ENCODE measurements at regions not wholly inside any gene's neighbourhood (a gene's known extent, or its start where the extent isn't known, plus 50 kb on each side); places are given as distances from the start of the nearest gene placed in this dataset.
A peak's percentile ranks its signal among the peaks of the same experiment; 100 is the strongest.

GRCh38 chr6:67629258-67629657 lies 1005.8 kb upstream of the ADGRB3 start:
- DNase-seq (ENCODE audit: low read depth), result no peak
- TF ChIP-seq CTCF (IDR thresholded peaks at IDR 0.05; ENCODE audit: insufficient read depth, low read depth, low read length, missing control alignments), result no peak
- no peak overlapping the region for H3K4me3 ChIP-seq (ENCODE audit: low read length)

GRCh38 chr6:67615796-67616195 lies 1019.3 kb upstream of the ADGRB3 start:
- no peak for TF ChIP-seq CTCF (IDR thresholded peaks at IDR 0.05; ENCODE audit: insufficient read depth, low read depth, low read length, missing control alignments)
- peak; percentile 1 for DNase-seq (ENCODE audit: low read depth)
- H3K4me3 ChIP-seq (ENCODE audit: low read length), result no peak overlapping the region

DNA sequence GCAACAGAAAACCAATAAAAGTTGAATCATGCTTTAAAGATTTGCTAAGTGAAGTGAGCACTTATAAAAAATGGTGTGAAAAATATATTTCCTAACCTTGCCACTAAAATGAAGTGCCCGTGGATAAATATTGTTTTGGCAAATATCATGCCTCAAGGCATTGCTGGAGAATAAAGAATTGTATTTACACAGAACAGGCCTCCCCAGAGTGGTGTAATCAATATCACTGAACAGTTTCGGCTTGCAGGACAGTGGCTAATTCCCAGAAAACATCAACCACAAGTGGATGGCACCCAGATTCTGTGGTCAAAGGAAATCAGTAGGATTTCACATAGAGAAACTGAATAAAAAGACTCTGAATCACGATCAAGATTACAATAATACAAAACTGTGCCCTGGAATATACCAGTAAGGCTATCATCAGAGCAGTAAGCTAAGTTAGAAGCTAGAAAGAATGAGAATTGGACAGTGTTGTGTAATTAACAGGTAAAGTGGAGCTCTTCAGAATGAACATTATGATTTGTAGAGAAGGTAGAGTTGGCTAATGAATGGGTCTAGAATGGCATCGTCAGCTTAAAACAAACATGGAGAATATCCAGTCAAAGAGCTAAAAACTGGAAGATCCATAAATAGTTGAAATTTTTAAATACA lies 1026.9 kb upstream of the ADGRB3 start:
- no peak for DNase-seq (ENCODE audit: low read depth)
- no peak for TF ChIP-seq CTCF (IDR thresholded peaks at IDR 0.05; ENCODE audit: insufficient read depth, low read depth, low read length, missing control alignments)
- no peak overlapping the region for H3K4me3 ChIP-seq (ENCODE audit: low read length)

- no peak for TF ChIP-seq CTCF (IDR thresholded peaks at IDR 0.05; ENCODE audit: insufficient read depth, low read depth, low read length, missing control alignments)
- H3K4me3 ChIP-seq (ENCODE audit: low read length), result no peak overlapping the region
- DNase-seq (ENCODE audit: low read depth), result no peak
These were observed 1027.9 kb upstream of the ADGRB3 start for GRCh38 chr6:67606906-67607828.

DNA sequence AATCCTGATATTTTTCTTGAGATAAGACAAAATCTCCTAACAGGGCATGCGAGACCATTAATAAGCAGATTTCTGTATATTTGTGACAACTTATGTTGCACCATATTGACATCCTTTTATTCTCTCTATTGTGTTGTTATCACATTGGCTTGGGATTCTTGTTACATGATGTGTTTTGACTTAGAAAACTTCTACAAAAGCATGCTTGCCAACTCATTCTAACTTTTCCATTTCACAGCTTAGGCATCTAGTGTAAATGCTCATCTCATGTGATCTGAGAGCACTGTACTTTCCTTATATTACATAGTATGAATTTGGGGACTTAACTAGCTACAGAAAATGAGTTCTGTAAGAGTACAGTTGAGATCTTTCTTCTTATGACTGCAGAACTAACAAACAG lies 1040.7 kb upstream of the ADGRB3 start:
- no peak for TF ChIP-seq CTCF (IDR thresholded peaks at IDR 0.05; ENCODE audit: insufficient read depth, low read depth, low read length, missing control alignments)
- DNase-seq (ENCODE audit: low read depth), result no peak

DNA sequence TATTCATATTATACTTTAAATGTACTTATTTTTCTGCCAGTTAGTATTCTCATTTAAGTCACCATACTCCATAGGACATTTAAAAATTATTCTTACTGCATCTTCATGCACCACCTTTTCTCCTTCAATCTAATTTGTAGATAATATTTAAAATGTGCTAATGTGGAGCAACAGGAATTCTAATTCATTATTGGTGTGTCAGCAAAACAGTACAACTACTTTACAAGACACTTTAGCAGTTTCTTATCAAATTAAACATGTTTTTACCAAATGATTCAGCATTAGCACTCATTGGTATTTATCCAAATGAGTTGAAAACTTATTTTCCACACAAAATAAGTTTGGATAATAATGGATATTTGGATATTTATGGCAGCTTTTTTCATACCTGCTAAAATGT lies 1041.8 kb upstream of the ADGRB3 start:
- no peak for DNase-seq (ENCODE audit: low read depth)
- no peak for TF ChIP-seq CTCF (IDR thresholded peaks at IDR 0.05; ENCODE audit: insufficient read depth, low read depth, low read length, missing control alignments)
- H3K4me3 ChIP-seq (ENCODE audit: low read length), result no peak overlapping the region

More for the DNA sequence above, 1040.7 kb upstream of the ADGRB3 start:
- no peak overlapping the region for H3K4me3 ChIP-seq (ENCODE audit: low read length)
